ENCODE measurements at regions not wholly inside any gene's neighbourhood (a gene's known extent, or its start where the extent isn't known, plus 50 kb on each side); places are given as distances from the start of the nearest gene placed in this dataset.

DNA sequence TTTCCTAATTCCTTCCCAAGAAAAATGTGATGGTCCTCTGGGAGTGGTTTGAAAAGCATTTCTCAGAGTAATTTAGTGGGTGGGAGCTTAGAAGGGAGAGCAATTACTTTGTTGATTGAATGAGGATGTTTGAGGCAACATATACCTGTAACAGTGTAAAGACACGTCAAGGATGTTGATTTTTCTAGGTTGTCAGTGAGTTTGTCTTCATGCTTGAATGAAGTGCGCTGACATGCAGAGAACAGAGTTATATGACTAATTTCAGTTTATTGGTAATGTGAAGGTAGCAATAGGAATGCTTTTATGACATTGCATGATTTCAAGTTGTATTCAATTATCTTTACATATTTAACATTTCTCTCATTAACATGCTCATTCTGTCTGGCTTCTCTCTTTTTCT, 286.9 kb downstream of the NFKBIZ start:
- no peak overlapping the region for H3K27ac ChIP-seq (ENCODE audit: low read length)
- H3F3A ChIP-seq (ENCODE audit: insufficient read depth, low read length), result 0 out of 2 replicates have a peak, but pooled peaks cover 6% of the 10 kb centered on the region
- H3K79me2 ChIP-seq (ENCODE audit: low read length), result no peaks in the 10 kb centered on the region
- TF ChIP-seq EZH2 (optimal IDR thresholded peaks at IDR 0.05; ENCODE audit: low read depth, low read length) (no peak), EZH2phosphoT487 (IDR thresholded peaks at IDR 0.05; ENCODE audit: low read length) (no peak)
- TF ChIP-seq, protein P1, sequence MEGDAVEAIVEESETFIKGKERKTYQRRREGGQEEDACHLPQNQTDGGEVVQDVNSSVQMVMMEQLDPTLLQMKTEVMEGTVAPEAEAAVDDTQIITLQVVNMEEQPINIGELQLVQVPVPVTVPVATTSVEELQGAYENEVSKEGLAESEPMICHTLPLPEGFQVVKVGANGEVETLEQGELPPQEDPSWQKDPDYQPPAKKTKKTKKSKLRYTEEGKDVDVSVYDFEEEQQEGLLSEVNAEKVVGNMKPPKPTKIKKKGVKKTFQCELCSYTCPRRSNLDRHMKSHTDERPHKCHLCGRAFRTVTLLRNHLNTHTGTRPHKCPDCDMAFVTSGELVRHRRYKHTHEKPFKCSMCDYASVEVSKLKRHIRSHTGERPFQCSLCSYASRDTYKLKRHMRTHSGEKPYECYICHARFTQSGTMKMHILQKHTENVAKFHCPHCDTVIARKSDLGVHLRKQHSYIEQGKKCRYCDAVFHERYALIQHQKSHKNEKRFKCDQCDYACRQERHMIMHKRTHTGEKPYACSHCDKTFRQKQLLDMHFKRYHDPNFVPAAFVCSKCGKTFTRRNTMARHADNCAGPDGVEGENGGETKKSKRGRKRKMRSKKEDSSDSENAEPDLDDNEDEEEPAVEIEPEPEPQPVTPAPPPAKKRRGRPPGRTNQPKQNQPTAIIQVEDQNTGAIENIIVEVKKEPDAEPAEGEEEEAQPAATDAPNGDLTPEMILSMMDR (IDR thresholded peaks at IDR 0.05; ENCODE audit: low read length), result no peak
- H3K36me3 ChIP-seq (replicated peaks; ENCODE audit: insufficient read depth, low read length), result no peaks in the 10 kb centered on the region
- no peak overlapping the region for H2AFZ ChIP-seq (ENCODE audit: low read length)
- H3K4me2 ChIP-seq (ENCODE audit: low read depth, low read length), result no peak overlapping the region
- H3K27me3 ChIP-seq (replicated peaks; ENCODE audit: insufficient read depth, low read length), result no peaks in the 10 kb centered on the region
- no peak for DNase-seq
- H3K9me3 ChIP-seq (replicated peaks; ENCODE audit: insufficient read depth, low read length), result no peaks in the 10 kb centered on the region
- no peaks in the 10 kb centered on the region for H3K9me2 ChIP-seq (replicated peaks; ENCODE audit: insufficient read depth, low read length)
- no peaks in the 10 kb centered on the region for H4K20me1 ChIP-seq (ENCODE audit: insufficient read depth, low read length)
- H3K9ac ChIP-seq (ENCODE audit: low read length), result no peak overlapping the region
- H3K4me3 ChIP-seq (ENCODE audit: low read length), result no peak overlapping the region
- H3K4me1 ChIP-seq (ENCODE audit: low read length), result peaks cover 15% of the 10 kb centered on the region

- Histone ChIP-seq H3K36me3 (replicated peaks; ENCODE audit: insufficient read depth, low read length) (no peaks in the 10 kb centered on the region), H2AFZ (ENCODE audit: low read length) (no peak overlapping the region), H3K4me1 (ENCODE audit: low read length) (peaks cover 10% of the 10 kb centered on the region), H3K9me2 (replicated peaks; ENCODE audit: insufficient read depth, low read length) (no peaks in the 10 kb centered on the region), H4K20me1 (ENCODE audit: insufficient read depth, low read length) (no peaks in the 10 kb centered on the region), H3K27me3 (replicated peaks; ENCODE audit: insufficient read depth, low read length) (no peaks in the 10 kb centered on the region), H3K4me3 (ENCODE audit: low read length) (no peak overlapping the region), H3K4me2 (ENCODE audit: low read depth, low read length) (no peak overlapping the region), H3F3A (ENCODE audit: insufficient read depth, low read length) (0 out of 2 replicates have a peak, but pooled peaks cover 6% of the 10 kb centered on the region), H3K79me2 (ENCODE audit: low read length) (no peaks in the 10 kb centered on the region), H3K9ac (ENCODE audit: low read length) (no peak overlapping the region), H3K27ac (ENCODE audit: low read length) (no peak overlapping the region), H3K9me3 (replicated peaks; ENCODE audit: insufficient read depth, low read length) (no peaks in the 10 kb centered on the region)
- no peak for DNase-seq
- no peak for TF ChIP-seq EZH2 (optimal IDR thresholded peaks at IDR 0.05; ENCODE audit: low read depth, low read length)
- TF ChIP-seq EZH2phosphoT487 (IDR thresholded peaks at IDR 0.05; ENCODE audit: low read length), result no peak
- TF ChIP-seq, protein P1 (IDR thresholded peaks at IDR 0.05; ENCODE audit: low read length), result no peak
Observed at GRCh38 chr3:102140116-102140515, 290.8 kb downstream of the NFKBIZ start.

GRCh38 chr3:102141096-102141927, 292.0 kb downstream of the NFKBIZ start:
- TF ChIP-seq EZH2phosphoT487 (IDR thresholded peaks at IDR 0.05; ENCODE audit: low read length) (no peak), EZH2 (optimal IDR thresholded peaks at IDR 0.05; ENCODE audit: low read depth, low read length) (no peak)
- TF ChIP-seq, protein P1 (IDR thresholded peaks at IDR 0.05; ENCODE audit: low read length), result no peak
- H3K9me3 ChIP-seq (replicated peaks; ENCODE audit: insufficient read depth, low read length), result no peaks in the 10 kb centered on the region
- no peak overlapping the region for H3K4me3 ChIP-seq (ENCODE audit: low read length)
- no peaks in the 10 kb centered on the region for H4K20me1 ChIP-seq (ENCODE audit: insufficient read depth, low read length)
- H3K4me2 ChIP-seq (ENCODE audit: low read depth, low read length), result no peak overlapping the region
- DNase-seq, result no peak
- no peaks in the 10 kb centered on the region for H3K27me3 ChIP-seq (replicated peaks; ENCODE audit: insufficient read depth, low read length)
- H2AFZ ChIP-seq (ENCODE audit: low read length), result no peak overlapping the region
- no peak overlapping the region for H3K9ac ChIP-seq (ENCODE audit: low read length)
- no peaks in the 10 kb centered on the region for H3K79me2 ChIP-seq (ENCODE audit: low read length)
- no peaks in the 10 kb centered on the region for H3K36me3 ChIP-seq (replicated peaks; ENCODE audit: insufficient read depth, low read length)
- H3K4me1 ChIP-seq (ENCODE audit: low read length), result no peaks in the 10 kb centered on the region
- H3K9me2 ChIP-seq (replicated peaks; ENCODE audit: insufficient read depth, low read length), result no peaks in the 10 kb centered on the region
- no peak overlapping the region for H3K27ac ChIP-seq (ENCODE audit: low read length)
- H3F3A ChIP-seq (ENCODE audit: insufficient read depth, low read length), result no peaks in the 10 kb centered on the region

All from MM.1S (cell line).